ENCODE measurements at regions not wholly inside any gene's neighbourhood (a gene's known extent, or its start where the extent isn't known, plus 50 kb on each side); places are given as distances from the start of the nearest gene placed in this dataset.

DNA sequence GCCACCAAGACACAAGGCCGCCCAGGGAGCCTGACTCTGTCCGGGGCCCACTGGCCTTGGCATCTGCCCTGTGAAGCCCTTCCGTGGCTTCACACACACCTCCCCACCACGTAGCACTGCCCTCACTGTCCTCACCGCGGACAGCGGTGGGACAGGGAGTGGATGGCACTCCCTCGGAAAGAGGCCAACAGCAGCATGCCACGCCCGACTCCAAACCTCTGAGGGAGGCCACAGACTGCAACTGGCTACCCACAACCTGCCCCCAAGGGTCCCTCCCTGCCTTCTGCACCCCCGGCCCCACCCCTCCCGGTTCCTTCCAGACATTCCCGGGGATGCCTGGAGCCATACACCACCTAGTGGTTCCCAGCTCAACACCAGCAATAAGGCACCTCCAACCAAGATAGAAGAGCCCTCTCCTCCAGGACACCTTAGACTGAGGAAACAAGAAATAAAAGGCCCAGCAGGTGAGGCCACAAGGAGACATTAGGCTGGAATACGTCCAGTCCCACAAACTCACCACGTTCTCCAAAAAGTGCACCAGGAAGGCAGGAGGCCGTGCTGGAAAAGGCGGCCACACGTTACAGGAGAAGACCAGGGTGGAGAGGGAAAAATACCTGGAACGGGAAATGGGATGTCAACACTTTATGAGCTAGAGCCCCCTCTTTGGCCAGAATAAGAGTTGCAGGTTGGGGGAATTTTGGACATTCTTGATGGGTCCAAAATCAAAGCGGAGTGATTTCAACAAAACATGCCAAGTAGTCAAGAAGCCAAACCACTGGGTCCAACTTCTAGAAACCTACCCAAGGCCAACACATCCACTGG lies 310.0 kb downstream of the SOX9 start:
- no peak for DNase-seq

DNA sequence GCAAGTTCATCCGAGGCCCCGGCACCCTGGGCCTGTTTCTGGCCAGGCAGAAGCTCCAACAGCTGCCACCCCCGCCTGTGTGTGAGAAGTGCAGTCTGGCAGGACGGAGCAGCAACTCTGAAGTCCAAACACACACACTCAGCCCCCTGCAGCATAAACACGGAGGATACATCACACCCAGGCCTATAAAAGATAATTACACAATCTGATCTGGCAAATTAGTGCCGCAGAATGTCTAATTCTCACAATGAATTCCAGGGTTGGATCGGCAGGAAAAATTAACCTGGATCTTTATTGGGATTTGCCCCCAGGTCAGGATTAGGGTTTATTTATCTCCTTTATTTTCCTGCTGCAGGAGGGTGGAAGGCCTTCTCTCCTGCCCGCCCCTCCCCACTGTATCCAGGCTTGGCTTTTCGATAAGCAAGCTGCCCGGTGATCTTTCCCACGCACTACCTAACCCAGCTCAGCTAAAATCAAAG lies 311.4 kb downstream of the SOX9 start:
- no peak for DNase-seq

DNA sequence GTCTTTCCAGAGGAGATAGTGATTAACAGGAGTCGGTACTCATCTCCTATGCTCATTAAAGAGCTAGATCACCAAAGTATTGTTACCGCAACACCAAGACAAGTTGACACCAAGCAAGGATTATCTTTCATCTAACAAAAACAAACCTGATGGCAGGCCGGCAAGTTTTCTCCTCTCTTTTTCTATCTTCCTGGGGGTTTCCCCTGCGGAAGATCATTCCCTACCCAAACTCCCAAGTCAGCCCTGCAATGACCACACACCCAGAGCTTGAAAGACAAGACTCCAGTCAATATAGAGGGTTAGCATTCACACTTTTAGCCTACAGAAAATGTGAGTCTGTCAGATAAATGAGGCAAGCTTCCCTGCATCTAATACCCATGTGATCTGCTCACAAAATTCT lies 312.1 kb downstream of the SOX9 start:
- no peak for DNase-seq

DNA sequence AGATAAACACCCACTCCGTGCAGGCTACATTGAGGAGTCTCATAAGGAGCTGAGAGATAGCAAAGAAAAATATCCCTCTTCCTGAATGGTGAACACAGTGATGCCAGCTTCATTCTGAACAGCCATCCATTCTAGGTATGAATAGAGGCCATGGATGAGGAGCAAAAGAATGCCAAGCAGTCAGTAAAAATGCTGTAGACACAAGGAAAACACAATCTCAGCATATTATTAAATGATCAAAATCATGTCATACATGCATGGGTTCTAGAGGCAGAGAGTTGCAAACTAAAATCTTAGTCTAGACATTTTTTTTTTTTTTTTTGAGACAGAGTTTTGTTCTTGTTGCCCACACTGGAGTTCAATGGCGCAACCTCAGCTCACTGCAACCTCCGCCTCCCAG lies 313.0 kb downstream of the SOX9 start:
- no peak for DNase-seq

DNA sequence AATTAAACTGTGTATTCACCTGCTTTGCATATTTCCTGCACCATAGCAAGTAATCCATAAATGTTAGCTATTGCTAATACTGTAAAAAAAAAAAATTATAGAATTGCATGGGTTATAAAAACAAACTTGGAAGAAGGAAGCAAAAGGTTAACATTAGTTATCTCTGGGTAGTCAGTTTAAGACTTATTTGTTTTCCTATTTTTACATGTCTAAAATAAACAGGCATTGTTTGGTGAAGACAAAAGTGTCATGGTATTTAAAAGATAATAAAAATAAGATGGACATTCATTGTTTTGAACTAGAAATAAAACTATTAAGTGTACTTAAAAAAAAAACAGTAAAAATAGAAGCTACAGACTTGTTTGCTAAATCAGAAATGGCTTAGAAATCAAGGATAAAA lies 313.8 kb downstream of the SOX9 start:
- DNase-seq = no peak

DNA sequence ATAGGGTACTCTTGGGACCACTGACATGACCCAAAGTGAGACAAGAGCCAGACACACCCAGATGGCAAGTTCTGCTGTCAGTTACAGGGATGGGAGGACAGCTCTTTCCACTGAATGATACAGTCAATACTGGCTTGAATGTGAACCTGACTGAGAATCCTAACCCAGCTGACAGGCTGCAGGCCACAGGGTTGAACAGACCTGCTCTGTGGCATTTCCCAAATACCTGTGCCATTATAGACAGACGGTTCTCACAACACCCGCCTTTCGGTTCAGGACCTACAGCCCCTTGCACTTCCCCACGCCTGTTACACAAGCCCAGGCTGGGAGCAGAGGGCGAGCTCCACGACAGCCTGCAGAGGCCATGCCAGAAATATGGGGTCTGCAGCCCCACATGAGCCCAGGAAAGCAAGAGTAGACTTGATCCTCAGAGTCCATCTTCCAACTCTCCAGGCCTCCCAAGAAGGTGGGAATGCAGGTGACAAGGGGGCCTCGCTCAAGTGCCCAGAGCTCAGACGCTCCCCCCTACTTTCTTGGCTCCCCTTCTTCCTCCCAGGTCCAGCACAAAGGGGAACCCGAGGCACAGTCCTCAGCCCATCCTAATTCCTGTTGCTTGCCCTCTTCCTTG lies 314.3 kb downstream of the SOX9 start:
- no peak for DNase-seq

DNA sequence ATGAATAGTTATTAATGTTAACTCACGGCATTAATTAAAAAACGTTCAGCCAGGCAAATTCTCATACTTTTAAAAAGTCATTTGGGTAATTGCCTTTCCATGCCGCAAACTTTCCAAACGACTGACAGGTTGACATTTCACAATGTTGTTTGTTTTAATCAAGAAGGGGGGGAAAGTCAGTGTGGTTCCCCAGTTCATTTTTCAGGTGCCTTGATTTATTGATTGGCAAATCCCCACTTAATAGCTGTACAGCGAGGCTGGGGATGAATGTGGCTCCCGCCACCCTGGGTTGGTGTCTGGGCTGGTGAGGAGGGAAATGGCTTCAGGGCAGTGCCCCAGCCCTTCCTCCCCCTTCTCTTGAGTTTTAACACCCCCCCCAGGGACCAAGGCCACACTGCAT lies 318.0 kb downstream of the SOX9 start:
- DNase-seq = no peak

DNA sequence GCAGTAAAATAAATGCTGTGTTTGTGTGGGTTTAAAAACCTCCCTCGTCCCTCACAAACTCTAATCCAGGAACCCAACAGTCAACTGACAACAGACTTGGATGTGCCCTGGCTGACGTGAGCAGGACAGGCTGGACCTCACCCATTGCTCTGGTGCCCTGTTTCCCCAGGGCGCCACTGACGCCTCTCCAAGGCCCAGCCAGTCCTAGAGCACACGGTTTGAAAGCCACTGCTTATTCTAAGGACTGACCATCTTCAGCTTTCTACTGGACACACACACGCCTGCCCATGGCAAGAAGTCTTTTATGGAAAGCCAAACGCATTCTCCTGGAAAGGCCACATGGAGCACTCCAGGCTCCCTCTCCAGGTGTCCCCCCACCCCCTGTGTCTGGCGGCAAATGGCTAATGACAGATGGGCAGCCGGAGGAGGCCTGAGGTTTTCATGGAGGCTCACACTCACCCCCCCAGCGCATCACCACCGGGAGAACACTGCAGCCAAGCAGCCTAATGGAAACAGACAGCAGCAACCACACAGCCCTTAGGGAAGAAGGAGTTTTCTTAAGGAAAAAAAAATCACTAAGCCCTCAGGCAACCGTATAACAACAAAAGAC lies 319.2 kb downstream of the SOX9 start:
- DNase-seq = no peak

DNA sequence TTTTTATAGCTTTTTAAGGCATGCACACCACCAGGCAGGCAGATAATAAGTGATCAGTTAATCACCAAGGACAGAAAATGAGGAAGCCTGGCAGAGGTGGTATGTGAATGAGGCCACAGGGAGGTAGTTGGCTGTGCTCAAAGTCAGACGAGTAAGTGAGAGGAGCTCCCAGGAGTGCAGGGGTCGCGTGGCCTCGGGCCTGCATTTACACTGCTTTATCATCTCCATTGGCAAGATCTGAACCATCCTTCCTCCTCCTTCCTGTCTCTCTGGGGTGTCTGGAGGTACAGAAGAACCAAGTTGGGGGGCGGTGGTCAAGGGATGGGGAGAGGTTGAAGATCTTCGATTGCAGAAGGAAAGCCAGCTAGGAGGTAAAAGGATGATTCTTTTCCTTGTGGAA lies 320.1 kb downstream of the SOX9 start:
- no peak for DNase-seq

DNA sequence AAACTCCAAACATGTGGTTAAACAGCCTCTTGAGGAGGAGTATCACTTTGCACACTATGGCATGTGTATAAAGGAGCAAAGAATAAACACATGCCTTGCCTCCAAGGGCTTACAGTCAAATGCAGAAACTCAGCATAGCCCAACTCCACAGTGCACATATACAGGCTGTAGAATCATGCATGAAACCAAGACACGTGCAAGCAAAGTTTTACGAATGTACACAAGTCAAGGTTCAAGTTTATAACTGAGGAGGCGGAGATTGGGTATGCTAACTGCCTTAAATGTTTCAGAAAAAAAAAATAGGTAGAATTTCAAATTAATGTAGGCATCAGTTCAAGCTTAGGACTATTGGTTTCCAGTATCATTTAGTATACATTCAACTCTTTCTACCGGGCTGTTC lies 321.1 kb downstream of the SOX9 start:
- no peak for DNase-seq

DNA sequence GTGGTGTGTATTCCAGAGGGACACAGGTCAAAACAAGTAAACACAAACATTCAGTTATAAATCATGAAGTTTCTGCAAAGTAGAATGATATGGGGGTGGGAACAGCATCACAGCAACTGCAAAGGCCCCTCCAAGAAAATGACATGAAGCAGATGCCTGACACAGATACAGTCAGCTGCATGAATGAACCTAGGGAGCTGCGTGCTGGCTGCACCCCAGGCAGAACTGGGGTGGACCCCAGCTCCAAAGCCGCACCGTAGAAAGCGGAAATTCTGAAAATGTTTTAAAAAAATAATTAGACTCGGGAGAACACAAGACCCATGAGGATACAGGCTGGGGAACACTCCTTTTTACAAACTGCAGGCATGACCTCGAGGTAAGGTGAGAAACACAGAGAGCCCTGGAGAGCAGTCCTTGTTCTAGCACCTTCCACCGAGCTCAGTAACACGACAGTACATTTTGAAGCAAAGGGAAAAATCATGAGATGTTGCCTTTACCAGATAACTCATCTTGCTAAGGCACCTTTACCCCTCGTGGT lies 323.8 kb downstream of the SOX9 start:
- DNase-seq = no peak

DNA sequence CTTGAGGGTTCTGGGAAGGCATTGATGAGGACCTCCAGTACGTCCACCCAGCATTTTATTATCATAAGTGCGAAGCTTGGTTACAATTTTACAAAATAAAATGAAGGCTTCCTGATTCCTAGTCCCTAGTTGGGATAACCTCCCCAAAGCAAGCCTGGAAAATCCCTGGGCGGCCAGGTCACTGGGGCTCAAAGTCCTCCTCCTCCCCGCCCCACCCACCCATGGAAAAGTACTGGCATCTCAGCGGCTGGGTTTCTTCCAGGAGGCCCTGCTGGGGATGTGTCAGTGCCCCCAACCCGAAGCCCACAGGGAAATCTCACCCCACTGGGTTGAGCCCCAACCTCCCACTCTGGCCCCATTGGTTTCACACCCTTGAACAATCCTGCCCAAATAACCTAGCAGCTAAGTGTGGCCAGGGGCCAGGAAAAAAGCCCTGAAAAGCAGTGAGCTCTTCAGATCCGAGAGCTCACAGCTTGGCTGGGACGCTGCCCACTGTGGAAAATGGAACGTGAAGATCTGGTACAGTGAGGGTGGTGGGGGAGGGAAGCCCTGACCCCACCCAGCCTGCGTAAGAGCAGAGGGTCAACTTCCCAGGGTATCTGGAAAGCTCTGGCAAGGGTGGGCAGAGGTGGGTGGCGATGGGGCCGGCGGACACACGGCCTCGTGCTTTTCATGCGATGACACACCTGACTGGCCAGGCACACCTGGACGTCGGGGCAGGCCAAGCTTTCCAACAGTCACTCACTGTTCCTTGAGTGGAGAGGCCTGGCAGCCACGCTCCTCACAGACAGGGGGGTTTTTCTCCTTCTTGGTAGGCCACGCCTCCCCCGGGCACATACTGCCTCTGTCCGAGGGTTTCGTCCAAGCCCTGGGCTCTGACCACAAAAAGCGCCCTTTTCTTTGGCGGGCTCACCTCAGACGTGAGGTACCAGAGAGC lies 324.5 kb downstream of the SOX9 start:
- DNase-seq = no peak

DNA sequence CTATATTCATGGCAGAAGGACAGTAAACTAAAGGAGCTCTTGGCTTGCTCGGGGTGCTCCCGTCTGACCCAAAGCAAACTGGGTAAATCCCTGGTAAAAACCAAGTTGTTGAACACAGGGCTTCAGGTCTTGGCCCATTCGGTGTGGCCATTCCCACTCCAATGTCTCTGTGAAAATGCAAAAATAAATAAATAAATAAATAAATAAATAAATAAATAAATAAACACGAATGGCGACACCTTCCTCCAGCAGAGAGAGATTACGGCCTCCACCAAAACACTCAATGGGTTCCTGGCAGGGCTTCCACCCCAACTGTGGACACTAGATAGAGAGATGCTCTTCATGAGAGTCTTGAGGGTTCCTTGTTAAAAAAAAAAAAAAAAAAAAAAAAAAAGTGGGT lies 325.3 kb downstream of the SOX9 start:
- DNase-seq = no peak

DNA sequence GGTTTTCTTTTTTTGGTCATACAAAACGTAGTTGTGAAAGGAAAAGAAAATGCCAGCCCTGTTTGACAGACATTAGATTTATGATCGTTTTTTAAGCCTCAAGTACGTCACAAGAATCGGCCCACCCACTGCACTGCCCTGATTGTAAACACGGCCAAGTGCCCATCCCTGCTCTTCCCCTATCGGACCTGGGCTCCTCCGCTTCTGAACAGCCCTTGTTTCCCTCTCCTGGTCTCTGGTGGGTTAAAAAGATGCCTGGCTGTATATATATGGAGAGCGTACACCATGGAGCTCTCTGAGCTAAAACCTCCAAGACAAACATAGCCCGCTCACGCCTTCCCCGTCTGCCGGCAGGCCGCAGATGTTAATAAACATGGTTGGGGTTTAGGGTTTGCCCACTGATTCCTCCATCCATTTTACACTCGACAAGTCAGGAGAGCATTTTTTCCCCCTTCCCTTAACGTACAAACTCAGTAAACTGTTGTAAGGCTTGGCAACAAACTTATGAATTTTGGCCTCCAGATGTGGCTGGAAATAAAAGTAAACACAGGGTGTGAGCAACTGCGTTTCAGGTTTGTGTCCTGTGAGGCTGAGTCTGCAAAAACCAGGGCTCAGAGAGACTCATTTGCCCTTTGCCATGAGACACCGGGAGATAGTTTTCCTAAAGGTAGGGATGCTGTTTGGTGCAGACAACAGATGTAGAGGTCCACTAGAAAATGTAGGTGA lies 325.9 kb downstream of the SOX9 start:
- no peak for DNase-seq

DNA sequence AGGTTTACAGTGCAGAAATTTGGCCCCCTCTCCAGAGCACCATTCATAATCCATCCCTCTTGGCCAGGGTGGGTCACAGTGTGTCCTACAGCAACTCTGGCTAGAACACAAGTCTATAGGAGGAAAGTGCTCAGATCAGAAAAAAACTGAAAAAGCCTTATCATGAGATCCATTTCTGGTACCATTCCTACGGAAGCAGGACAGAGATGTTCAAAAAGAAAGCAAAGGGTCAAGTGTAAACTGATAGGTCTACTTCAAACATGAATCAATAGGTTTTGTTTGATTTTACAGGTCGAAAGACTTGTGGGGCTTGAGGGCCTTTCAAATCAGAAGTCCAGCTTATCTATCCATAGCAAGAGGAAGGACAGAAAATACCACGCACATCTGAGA lies 326.4 kb downstream of the SOX9 start:
- no peak for DNase-seq

DNA sequence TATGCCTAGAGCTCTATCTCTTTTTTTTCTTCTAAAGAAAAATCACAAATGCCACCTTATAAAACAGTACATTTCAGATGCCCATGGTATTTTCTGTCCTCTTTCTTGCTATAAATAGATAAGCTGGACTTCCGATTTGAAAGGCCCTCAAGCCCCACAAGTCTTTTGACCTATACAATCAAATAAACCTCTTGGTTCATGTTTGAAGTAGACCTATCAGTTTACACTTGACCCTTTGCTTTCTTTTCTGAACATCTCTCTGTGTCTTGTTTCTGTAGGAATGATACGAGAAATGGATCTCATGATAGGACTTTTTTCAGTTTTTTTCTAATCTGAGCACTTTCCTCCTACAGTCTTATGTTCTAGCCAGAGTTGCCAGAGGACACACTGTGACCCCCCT lies 327.2 kb downstream of the SOX9 start:
- no peak for DNase-seq

DNA sequence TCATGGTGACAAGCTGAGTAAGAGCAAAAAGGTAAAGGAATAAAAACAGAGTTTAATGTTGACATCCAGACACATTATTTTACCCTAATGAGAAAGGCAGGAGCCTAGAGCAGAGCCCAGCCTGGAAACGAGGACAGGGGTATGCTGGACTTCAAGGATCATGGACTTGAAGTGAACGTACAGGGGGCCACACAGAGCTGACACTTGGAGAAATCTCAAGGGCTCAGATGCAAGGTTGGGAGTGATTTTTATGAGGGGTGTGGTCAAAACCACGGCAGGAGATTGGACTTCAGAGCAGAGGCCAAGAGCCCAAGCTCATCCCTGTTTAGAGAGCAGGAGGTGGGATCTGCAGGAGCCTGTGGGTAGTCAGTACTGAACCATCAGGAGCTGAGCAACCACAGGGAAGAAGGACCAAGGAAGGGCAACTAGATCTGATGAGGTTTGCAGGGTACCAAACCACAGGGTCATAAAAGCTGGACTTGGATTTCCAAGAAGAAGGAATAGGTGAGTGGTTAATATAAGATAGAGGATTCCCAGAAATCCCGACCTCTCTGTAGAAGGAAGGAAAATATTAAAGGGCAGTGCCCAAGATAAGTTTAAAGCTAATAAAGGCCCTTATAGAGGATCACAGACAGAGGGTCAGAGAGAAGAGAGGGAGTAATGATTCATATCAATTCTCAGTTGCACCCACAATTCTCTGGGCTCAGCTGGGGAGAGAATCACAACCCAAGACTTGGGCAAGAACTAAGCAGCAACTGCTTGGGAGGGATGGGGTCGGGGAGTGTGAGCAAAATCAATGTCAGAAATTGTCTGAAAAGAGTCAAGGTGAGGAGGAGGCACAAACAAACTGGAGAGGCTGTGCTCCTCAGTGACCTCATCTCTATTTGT lies 331.7 kb downstream of the SOX9 start:
- DNase-seq = no peak

DNA sequence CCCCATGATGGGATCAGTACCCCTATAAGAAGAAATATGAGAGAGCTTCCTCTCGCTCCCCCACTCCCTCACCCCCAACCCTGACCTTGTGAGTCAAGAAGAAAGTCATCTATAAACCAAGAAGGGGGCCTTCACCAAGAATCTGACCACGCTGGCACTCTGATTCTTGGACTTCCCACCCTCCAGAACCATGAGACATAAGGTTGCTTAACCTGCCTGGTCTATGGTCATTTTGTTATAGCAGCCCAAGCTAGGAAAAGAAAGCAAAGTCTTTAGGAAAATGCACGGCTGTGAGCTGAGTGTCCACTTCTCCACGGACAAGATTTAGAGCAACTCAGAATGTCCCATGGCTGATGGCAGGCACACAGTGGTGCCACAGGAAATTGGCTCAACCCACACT lies 333.5 kb downstream of the SOX9 start:
- no peak for DNase-seq

DNA sequence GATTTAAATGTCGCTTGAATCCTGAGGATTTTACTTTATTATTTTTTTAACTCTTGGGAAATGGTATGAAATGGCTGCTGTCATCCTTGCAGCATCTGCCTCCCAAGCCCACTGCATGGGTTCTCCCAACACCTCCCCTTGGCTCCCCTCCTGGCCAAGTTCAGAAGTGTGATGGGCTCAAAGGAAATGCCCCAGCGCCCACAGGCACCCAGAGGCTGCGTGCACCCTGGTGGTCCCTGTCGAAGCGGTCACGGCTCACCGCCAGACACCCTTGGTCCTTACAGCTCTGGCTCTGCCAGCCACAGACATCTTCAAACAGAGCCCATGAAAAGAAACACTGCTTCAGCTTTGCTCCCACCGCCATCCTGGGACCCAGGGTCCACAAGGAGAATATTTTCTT lies 334.7 kb downstream of the SOX9 start:
- DNase-seq = no peak

DNA sequence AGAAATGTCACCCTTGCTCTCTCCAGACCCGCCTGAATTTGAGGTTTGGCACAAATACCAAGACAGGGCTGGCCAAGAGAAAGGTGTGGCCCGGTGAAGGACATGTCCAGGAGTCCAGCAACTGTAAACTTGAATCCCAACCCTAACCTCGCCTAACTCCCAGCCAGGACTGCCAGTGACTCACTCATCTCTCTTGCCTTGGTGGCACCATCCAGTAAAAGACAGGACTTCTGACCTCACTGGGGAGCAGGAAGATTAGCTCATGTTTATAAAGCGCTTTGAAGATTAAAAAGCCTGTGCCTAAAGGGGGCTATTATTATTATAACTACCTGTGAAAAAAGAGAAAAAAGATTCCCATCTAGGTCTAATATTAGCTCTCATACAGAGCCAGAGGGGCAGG lies 335.3 kb downstream of the SOX9 start:
- no peak for DNase-seq

DNA sequence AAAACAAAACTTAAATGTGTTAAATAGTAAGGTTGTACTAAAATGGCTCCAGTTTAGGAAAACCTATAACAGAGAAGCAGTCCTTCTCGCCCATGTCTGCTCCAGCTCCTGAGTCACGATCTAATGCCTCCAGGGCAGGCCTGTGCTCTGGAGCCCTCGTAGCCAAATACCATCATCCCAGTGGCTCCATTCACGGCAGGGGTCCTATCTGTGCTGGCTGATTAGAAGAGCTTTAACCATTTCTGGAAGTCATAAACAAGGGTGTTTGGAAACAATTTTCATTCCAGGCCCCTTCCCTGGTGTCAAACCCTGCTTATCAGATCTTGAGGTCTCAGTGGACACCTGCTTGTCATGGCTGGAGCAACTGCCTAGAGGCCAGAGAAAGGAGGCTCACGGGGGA lies 336.9 kb downstream of the SOX9 start:
- no peak for DNase-seq
